NCI-H2171 treated with DMSO at 0.1 percent for 48 hours (cell line): ENCODE measurements at regions not wholly inside any gene's neighbourhood (a gene's known extent, or its start where the extent isn't known, plus 50 kb on each side); places are given as distances from the start of the nearest gene placed in this dataset.
"Not testable (repeated sequence)": the region's sequence is repeated elsewhere in the genome, so short reads cannot be mapped to it uniquely, and the experiment has no call there.

Source experiments
- DNase-seq: peaks from one replicate; lab custom pipeline; 2025; lab: John Stamatoyannopoulos, UW

GRCh38 chr4:98828801-98829200 lies 100.1 kb downstream of the EIF4E start:
- DNase-seq, result no peak

- DNase-seq, result no peak
These were observed 101.3 kb downstream of the EIF4E start for GRCh38 chr4:98827661-98828060.

DNA sequence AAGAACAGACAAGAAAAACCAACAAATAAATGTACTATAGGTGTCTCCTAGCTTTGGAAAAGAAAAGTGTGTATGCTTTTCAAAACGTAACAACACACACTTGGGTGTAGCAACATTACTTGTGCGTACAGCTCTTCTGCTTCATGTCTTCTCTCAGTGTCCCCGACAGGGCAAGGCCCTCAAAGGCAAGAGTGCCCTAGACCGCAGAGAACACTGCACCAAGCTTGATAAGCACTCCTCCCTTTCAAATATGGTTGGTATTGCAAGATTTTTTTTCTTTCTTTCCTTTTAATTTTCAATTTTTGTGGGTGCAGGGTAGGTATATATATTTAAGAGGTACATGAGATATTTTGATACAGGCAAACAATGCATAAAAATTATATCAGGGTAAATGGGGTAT lies 106.8 kb downstream of the EIF4E start:
- DNase-seq, result no peak

GRCh38 chr4:98818116-98818515 lies 110.8 kb downstream of the EIF4E start:
- DNase-seq, result not testable (repeated sequence)

DNA sequence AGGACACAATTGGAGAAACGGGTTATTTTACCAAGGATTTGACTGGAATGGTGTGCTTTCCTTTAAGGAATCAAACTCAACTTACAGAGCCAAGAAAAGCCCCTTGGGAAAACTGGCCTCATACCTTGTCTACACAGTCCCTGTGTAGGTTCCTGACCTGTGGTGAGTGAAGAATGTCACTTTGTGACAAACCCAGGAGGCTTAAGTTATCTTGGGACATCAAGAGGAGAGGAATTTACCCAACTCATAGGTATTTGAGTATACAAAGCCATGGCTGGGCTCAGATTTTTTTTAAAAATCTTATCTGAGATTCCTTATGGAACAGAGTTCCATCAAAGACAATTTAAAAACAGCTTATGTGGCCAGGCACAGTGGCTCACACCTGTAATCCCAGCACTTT lies 112.1 kb downstream of the EIF4E start:
- no peak for DNase-seq

GRCh38 chr4:98816386-98816785 lies 112.5 kb downstream of the EIF4E start:
- no peak for DNase-seq

DNA sequence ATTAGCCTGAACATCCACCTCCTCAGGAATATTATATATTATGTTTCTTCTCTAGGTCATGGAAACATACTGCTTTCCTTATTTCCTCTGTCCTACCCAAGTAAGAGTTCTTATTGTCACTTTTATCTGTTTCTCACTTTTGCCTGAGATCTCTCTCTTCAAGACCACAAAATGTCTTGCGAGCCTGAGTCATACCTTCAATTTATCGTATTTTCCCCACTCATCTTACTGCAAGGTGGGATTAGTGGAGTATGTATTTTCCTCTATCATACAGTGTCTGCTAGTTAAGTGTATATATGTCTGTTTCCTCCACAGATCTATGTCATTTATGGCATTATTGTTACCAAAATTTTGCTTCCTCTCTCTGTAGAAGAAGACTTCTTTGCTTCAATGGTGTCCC lies 124.5 kb downstream of the EIF4E start:
- DNase-seq, result no peak

GRCh38 chr4:98803251-98803650 lies 125.7 kb downstream of the EIF4E start:
- no peak for DNase-seq

- DNase-seq, result no peak
These were observed 126.1 kb downstream of the EIF4E start for GRCh38 chr4:98802770-98803198.

DNA sequence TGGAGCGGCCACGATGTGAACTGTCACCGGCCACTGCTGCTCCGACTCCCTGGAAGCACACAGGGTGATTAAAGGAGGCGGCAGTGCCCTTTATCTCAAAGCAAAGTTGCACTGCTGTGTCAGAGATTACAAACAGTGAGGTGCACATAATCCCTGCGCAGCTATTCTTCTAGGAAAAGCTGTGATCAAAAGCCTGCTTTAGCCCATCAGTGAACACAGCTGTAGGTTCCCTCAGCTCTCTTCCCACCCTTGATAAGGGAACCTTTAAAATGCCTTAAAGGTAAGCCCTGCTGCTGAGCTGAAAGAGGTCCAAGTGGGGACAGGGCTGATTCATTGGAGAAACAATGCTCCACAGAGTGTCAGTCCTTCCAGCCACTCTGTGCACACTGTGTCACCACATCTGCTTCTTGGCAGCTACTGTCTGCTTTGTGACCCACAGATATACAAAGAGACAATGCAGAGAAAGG lies 127.6 kb downstream of the EIF4E start:
- no peak for DNase-seq

- DNase-seq, result no peak
These were observed 131.9 kb downstream of the EIF4E start for GRCh38 chr4:98796991-98797390.

DNA sequence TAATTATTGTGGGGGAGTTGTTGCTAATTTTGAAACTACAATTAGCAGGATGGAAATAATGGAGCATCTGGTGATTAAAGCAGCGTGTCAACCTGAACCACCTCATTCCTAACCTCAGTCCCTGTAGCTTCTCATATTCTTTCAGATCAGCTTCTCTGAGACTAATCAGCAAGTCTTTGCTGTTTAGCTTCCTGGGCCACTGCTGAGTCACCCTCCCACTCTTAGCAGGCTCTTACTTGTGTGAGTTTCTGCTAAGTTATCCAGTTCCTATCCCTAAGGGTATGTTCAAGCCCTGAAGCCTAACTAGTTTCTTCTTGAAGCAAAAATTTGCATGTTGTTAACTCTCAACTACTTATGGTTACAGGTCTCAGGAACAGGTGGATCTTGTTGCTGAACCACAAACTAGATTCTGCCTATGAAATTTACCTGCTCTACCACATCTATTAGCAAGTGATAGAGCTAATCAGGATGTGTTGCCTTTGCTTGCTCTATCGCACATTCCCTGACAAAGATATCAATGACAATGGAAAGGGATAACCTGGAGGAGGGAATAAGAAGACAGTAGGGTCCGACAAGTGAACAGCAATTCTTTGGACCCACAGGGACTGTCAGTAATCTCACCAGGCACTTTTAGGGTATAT lies 134.2 kb downstream of the EIF4E start:
- peak; percentile 14 for DNase-seq

DNA sequence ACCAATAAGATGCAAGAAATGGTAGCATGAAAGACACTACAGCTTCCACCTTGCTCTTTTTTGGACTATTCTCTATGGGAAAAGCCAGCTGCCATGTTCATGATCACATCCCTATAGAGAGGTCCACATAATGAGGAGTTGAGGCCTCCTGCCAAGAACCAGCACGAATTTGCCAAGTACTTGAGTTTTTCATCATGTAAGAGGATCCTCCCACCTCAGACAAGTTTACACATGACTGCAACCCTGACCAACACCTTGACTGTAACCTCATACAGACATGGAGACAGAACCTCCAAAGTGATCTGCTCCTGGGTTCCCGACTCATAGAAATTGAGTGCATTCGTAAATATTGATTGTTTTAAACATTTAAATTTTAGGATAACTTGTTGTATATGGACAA lies 135.2 kb upstream of the TSPAN5 start:
- peak; percentile 47 for DNase-seq

DNA sequence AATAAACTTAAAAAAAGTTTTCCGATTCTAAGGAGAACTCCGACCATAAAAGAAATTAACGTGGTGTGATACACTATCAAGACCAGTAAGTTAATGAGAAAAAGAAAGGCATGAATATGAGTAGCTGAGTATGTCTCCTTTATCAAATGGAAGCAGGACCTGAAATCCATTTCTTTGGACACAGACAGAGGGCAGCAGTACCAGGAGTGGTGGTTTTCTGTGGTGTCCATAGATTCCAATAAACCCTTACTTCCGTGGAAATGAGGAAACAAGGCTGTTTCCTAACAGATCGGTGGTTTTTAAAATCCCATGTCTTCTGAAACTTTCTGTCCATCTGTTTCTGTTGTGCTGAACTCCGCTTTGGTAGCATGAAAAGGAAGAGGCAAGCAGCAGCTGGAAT lies 128.5 kb upstream of the TSPAN5 start:
- DNase-seq, result no peak

- DNase-seq, result no peak
These were observed 126.7 kb upstream of the TSPAN5 start for GRCh38 chr4:98784947-98785706.

GRCh38 chr4:98781641-98782357 lies 123.4 kb upstream of the TSPAN5 start:
- DNase-seq, result no peak

DNA sequence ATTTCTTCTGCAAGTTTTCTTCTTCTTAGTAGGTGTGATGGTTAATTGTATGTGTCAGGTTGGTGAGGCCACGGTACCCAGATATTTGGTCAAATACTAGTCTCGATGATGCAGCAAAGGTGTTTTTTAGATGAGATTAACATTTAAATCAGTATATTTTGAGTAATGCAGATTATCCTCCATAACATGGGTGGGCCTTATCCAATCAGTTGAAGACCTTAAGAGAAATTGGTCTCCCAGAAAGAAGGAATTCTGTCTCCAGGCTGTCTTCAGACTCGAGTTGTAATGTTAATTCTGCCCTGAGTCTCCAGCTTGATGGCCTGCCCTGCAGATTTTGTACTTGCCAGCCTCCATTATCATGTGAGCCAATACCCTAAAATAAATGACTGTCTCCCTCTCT lies 122.5 kb upstream of the TSPAN5 start:
- DNase-seq, result no peak

DNA sequence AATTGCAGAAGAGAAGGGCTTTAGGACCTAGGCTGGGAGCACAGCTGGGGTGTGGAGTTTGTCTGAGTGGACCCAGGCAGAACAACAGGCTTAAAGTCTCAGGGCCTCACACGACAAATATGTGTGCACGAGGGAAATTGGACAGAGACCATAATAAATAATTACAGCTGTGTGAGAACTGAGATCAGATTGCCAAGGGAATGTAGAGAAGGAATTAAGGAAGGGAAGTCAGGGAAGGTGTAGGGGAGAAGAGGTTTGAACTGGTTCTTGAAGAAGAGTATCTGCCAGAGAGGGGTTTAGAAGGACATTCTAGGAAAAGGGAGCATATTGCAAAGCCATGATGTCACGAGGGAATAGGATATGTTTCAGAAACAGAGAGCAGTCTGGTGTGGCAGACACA lies 120.7 kb upstream of the TSPAN5 start:
- no peak for DNase-seq

DNA sequence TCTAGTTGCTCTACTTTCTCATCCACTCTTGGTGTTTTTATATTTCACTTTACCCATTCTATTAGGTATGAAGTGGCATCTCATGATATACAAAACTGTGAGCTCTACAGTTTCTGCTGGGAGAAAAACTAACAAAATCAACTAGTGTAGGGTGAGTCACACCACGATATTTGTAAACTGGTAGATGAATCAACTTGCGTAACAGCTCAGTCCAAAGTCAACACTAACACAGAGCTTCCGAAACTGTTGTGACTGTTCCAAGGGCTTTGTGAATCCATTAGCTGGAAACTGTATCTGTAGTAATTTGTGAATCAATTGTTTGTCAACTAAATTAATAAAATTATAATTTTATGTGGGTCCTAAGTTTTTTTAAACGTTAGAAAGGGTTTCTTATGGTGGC lies 119.8 kb upstream of the TSPAN5 start:
- no peak for DNase-seq

GRCh38 chr4:98775672-98776071 lies 117.3 kb upstream of the TSPAN5 start:
- DNase-seq, result no peak

GRCh38 chr4:98773638-98774037 lies 115.2 kb upstream of the TSPAN5 start:
- no peak for DNase-seq

DNA sequence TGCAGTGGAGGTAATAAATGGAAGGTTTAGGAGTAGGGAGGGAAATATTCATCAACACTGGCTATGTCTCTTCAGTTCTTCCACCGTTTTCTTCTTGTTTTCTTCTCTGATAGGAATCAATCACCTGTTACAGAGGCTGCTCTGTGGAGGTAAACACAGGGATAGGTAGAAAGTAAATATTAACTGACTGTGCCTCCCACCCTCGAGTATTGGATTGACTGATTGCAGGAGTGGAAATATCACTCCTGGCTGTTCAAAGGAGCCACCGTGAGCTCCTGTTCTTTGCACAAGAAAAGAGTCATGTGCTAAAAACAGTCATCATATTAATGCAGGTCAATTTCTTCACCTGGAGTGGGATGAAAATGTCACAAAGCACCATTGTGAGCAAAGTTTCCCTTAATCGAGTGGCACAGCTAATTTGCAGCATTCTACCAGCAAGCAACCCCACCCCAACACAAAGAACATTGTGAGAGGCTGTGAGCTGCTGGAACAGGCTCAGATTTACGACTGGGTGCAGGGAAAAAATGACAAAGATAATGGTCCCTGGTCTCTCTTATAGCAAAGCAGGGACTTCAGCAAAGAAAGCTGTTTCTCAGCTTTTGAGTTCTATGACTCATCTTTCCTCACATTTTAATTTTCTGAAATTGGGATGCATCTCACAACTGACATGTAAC lies 113.7 kb upstream of the TSPAN5 start:
- no peak for DNase-seq
